T-helper 1 cell (primary cell): ENCODE measurements at regions not wholly inside any gene's neighbourhood (a gene's known extent, or its start where the extent isn't known, plus 50 kb on each side); places are given as distances from the start of the nearest gene placed in this dataset.
A peak's percentile ranks its signal among the peaks of the same experiment; 100 is the strongest.
"Not testable (repeated sequence)": the region's sequence is repeated elsewhere in the genome, so short reads cannot be mapped to it uniquely, and the experiment has no call there.

Experiments
- DNase-seq, 5 donors: peaks; one replicate each; pipeline ENCODE4 v3.0.0-alpha.2; 2012 to 2020

- DNase-seq, result no peak
Observed at GRCh38 chr6:166803471-166803870, 152.9 kb downstream of the RNASET2 start.

DNA sequence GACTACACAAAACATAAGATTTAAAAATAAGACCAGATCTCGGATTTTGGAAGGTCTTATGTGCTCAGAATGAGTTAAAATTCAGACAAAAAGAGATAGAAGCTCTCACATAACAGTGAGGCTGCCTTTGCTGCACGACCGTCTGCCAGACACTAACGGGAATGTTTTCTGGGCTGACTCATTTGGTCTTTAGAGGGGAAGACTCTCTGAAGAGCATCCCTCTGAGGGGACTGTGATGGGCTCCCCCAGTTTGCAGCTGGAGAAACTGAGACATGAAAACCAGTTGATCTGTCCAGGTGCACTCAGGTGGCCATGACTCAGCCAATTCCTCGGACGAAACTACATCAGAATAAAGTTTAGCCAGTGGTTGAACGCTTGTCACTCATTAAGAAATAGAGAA lies 153.9 kb downstream of the RNASET2 start:
- no peak for DNase-seq

GRCh38 chr6:166800137-166800536 lies 156.2 kb downstream of the RNASET2 start:
- DNase-seq, result no peak

DNA sequence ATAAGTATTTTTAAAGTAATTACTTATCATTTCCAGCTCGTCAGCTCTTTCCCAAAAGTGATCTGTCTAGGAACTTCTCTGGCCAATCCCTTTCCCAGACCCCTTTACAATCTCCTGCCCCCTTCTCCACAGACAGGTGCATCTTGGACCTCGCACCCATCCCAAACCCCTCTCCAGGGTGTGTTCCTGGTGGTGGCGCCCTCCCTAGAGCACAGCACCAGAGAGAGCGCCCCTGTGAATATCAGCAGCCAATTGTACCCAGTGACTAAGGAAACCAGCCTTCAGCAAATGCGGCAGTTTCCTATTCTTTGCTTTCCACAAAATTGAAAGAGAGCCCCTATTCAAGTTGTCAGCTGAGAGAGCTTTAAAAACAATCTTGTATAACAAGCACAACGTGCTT lies 157.7 kb downstream of the RNASET2 start:
- no peak for DNase-seq

DNA sequence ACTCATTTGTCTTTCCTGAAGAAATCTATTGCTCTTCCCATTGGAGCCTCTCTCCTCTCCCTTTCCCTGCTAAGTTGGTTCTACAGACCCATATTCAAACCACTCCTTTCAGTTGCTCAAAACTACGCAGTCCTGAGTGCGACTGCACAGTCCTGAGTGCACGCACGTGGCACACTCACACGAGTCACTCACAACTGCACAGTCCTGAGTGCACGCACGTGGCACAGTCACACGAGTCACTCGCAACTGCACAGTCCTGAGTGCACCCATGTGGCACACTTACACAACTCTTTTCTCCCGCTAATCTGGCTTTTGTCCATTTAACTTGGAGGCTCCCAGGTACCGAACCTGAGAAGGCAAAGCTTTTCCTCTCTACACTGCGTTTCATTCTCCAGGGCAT lies 159.7 kb downstream of the RNASET2 start:
- no peak for DNase-seq

DNA sequence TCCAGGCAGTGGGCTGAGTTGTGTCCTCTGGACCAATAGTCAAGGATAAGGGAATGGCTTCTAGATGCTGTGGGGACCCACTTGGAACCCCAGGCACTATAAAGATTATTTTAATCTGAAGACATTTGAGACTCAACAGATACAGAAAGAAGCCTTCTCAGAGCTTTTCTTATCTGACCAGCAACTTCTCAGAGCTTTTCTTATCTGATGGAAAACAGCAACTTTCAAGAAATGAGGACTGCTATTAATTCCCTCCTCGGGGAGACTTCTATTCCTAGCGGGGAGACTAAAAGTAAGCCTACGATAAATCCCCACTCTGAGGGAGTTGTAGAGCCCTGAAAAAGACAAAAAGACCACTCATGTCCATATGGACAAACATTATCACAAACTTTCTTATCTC lies 160.5 kb downstream of the RNASET2 start:
- DNase-seq, result no peak

DNA sequence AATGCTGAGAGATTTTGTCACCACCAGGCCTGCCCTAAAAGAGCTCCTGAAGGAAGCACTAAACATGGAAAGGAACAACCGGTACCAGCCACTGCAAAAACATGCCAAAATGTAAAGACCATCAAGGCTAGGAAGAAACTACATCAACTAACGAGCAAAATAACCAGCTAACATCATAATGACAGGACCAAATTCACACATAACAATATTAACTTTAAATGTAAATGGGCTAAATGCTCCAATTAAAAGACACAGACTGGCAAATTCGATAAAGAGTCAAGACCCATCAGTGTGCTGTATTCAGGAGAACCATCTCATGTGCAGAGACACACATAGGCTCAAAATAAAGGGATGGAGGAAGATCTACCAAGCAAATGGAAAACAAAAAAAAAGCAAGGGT lies 163.8 kb upstream of the RPS6KA2 start:
- DNase-seq, result not testable (repeated sequence)

GRCh38 chr6:166788846-166789529 lies 161.9 kb upstream of the RPS6KA2 start:
- not testable (repeated sequence) for DNase-seq

DNA sequence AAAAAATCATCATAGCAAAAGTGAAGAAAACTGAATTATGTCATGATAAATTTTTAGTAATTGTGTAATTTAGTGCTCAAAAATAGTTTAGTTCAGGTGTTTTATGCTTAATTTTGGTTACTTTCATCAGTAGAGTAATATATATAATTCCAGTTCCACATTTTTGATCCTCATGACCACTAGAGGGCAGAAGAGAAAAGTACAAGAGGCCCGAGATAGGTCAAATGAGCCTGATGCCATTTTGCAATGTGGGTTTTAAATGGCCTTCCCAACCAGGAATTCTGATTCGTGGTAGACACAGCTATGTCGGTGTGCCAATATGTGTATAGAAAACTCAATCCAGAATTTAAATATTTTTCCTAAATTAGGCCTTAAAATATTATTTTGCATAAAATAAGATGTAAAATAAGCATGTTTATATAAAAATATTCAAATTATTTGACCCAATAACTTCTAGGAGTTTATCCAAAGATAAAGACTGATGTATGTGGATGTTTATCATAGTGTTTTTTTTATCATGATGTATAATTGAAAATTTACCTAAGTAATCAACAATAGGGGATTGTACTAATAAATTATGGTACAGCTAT lies 159.7 kb upstream of the RPS6KA2 start:
- peak in 2 of 5 donors; percentile 14 to 51 for DNase-seq

DNA sequence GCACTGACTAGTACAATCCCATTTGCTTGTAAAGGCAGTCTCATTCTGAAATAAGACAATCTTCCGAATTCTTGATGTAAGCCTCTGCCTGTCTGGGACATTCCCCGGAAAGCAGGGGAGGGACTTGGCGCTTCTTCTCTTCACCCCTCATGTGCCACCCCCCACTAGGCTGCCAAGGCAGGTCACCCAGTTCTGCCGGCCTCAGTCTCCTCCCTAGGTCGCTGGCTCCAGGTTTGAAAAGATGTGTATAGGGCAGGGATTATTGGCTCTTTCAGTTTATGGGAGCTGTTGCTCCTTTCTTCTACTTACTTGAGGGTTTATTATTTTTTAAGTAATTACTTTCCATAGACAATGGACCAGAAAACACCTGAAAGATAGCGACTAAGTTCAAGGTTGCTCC lies 158.1 kb upstream of the RPS6KA2 start:
- DNase-seq, result no peak

GRCh38 chr6:166784691-166785090 lies 157.6 kb upstream of the RPS6KA2 start:
- no peak for DNase-seq

DNA sequence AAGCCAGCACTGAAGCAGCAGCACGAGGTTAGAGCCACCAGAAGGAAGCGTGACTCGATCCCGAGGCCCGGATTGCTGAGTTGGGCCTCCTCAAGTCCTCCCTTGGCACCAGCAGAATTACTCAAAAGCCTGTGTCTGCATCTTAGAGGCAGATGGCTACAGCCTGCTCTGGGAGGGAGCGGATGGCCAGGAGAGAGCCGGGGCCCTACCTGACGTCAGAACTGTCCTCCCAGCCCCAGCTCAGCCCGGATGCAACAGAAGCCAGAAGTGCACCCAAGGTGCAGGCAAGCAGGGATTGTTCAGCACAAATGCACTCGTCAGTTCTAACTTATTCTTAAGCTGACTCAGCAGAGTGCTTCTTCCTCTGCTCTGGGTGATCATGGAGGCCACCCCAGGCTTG lies 155.5 kb upstream of the RPS6KA2 start:
- DNase-seq, result no peak

GRCh38 chr6:166781331-166781730 lies 154.3 kb upstream of the RPS6KA2 start:
- DNase-seq, result no peak

- no peak for DNase-seq
Observed at GRCh38 chr6:166779963-166780683, 153.1 kb upstream of the RPS6KA2 start.

DNA sequence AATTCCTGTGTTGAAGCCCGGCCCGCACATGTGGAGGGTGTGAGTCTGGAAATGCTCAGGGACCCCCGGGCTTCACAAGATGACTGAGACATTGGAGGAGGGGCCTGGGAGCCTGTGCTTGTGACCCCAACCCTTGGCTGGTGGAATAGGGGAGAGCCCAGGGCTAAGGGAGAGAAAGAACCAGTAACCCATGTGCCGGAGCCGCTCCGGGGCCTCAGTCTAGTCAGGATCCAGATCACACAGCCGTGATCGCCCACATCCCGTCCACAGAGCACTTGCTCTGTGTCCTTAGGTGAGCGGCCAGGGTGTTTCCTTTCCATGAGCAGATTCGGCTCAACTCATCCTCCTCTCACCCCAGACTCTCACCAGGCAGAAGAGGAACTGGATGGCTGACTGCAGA lies 152.3 kb upstream of the RPS6KA2 start:
- no peak for DNase-seq

DNA sequence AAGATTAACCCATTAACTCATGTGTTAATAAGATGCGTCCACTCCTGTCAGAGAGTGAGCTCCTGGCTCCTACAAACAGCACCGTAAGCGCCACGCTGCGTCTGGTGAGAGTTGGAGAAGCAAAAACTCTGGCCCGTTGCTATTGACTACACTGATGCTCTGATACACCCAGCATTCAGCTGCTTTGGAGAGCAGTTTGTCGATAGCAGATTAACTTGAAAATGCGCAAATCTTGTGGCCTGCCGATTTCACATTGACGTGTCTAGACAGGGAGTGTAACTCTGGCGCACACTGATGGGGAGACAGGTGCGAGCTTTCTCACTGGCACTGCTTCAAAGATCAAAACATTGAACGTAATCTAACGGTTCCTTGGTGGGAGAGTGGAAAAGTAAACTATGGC lies 151.7 kb upstream of the RPS6KA2 start:
- no peak for DNase-seq

GRCh38 chr6:166778046-166778445 lies 151.0 kb upstream of the RPS6KA2 start:
- no peak for DNase-seq

GRCh38 chr6:166777096-166777630 lies 150.1 kb upstream of the RPS6KA2 start:
- no peak for DNase-seq

DNA sequence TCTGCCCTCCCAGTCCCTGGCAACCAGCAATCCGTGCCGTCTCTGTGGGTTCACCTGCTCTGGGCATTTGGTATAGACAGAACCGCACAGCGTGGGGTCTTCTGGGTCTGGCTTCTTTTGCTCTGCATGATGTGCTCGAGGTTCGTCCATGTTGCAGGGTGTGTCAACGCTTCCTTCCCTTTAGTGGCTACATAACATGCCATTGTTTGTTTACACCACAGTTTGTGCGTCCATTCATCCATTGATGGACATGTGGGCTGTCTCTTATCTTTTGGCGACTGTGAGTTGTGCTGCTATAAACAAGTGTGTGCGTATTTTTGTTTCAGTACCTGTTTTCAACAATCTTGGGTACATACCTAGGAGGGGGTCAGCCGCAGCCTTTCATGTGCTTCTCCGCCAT lies 149.5 kb upstream of the RPS6KA2 start:
- no peak for DNase-seq

- DNase-seq, result no peak
Observed at GRCh38 chr6:166775923-166776220, 148.8 kb upstream of the RPS6KA2 start.

- peak; percentile 26 to 64 (median 46) for DNase-seq
Observed at GRCh38 chr6:166775180-166775922, 148.3 kb upstream of the RPS6KA2 start.

DNA sequence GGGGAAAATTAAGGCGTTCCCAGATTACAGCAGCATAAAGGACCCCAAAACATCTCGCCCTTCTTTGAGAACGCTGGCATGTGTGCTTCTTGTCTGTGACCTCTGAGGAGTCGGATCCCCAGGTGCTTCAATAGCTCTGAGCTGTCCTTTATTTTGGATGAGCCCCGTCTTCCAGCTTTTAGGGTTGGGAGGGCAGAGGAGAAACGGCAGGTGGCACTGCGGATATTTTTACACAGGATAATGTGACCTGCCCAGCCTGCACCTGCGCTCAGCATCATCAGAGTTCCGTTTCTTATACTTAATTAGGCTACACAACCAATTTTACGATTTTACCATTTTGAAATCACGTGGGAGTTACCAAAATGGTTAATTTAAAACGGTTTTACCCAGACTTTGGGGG lies 147.7 kb upstream of the RPS6KA2 start:
- DNase-seq, result no peak

GRCh38 chr6:166774292-166774691 lies 147.2 kb upstream of the RPS6KA2 start:
- DNase-seq, result no peak
